Parathyroid adenoma (tissue), 2 donors: ENCODE measurements at regions not wholly inside any gene's neighbourhood (a gene's known extent, or its start where the extent isn't known, plus 50 kb on each side); places are given as distances from the start of the nearest gene placed in this dataset.

ENCODE experiments used
- H2AFZ ChIP-seq: fragments of 300-600 bp; sonication (generic); one replicate; pipeline ENCODE4 v1.7.0; 2017; ENCODE audit warnings: antibody characterized with exemption, mild to moderate bottlenecking
- H3K27ac ChIP-seq: fragments of 300-600 bp; sonication (generic); one replicate; pipeline ENCODE4 v1.7.0; 2017
- H3K27me3 ChIP-seq: fragments of 300-600 bp; sonication (generic); one replicate; pipeline ENCODE4 v1.7.0; 2017; ENCODE audit warnings: low read length; ENCODE audit not compliant: control insufficient read depth, insufficient read depth
- H3K36me3 ChIP-seq: fragments of 300-600 bp; sonication (generic); one replicate; pipeline ENCODE4 v1.7.0; 2017; ENCODE audit warnings: low read length; ENCODE audit not compliant: control insufficient read depth, insufficient read depth
- H3K4me1 ChIP-seq: fragments of 300-600 bp; sonication (generic); one replicate; pipeline ENCODE4 v1.7.0; 2017; ENCODE audit warnings: control low read depth
- H3K4me2 ChIP-seq: fragments of 300-600 bp; sonication (generic); one replicate; pipeline ENCODE4 v1.7.0; 2017; ENCODE audit warnings: low read length
- H3K4me3 ChIP-seq: fragments of 300-600 bp; sonication (generic); one replicate; pipeline ENCODE4 v1.7.0; 2017; ENCODE audit warnings: low read depth, low read length
- H3K79me2 ChIP-seq: fragments of 300-600 bp; sonication (generic); one replicate; pipeline ENCODE4 v1.7.0; 2017; ENCODE audit warnings: control low read depth
- H3K9ac ChIP-seq: fragments of 300-600 bp; sonication (generic); one replicate; pipeline ENCODE4 v1.7.0; 2017; ENCODE audit warnings: mild to moderate bottlenecking
- H3K9me3 ChIP-seq: fragments of 300-600 bp; sonication (generic); one replicate; pipeline ENCODE4 v1.7.0; 2017; ENCODE audit warnings: low read length; ENCODE audit not compliant: control insufficient read depth
- TF ChIP-seq, protein P1 (sequence below): fragments of 300-600 bp; sonication (generic); IDR thresholded peaks from one replicate; pipeline ENCODE4 v1.7.0; 2017; ENCODE audit warnings: antibody characterized with exemption, mild to moderate bottlenecking
- donor health status: primary hyperparathyroidism.

DNA sequence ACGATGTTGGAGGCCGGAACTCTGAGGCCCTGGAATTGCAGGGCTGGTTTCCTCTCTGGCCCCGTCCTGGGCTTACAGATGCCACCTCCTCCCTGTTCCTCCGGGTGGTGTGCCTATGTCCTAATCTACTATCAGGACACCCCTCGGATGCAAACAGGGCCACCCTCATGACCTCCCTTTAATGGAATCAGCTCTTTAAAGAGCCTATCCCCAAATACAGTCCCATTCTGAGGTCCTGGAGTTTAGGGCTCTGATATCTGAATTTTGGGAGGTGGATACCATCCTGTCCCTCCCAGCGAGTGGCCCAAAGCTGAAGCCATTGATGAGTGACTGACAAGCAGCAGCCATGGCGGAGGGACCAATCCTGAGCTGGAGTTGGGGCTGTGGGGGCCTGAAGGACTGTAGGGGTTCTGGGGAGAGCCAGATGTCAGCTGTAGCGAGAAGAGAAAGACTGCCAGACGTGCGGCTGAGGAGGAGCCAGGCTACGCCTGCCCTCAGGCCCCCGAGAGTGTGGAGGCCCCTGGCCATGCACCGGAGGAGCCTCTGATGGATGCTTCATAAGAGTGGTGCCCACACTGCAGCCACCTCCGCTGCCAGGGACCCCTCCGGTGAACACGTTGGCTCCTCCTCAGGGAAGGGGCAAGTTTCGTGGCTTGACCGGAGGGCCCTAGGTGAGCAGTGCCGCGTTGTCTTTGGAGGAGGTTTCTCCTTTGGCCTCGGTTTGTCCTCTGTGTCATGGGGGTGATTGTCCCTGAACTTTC lies 100.2 kb downstream of the KIF26A start:
- no peak overlapping the region for H2AFZ ChIP-seq
- H3K79me2 ChIP-seq, result no peaks in the 10 kb centered on the region
- H3K4me3 ChIP-seq, result no peak overlapping the region
- no peaks in the 10 kb centered on the region for H3K4me1 ChIP-seq
- H3K27me3 ChIP-seq, result no peaks in the 10 kb centered on the region
- H3K9ac ChIP-seq, result no peak overlapping the region
- no peaks in the 10 kb centered on the region for H3K9me3 ChIP-seq
- TF ChIP-seq, protein P1, sequence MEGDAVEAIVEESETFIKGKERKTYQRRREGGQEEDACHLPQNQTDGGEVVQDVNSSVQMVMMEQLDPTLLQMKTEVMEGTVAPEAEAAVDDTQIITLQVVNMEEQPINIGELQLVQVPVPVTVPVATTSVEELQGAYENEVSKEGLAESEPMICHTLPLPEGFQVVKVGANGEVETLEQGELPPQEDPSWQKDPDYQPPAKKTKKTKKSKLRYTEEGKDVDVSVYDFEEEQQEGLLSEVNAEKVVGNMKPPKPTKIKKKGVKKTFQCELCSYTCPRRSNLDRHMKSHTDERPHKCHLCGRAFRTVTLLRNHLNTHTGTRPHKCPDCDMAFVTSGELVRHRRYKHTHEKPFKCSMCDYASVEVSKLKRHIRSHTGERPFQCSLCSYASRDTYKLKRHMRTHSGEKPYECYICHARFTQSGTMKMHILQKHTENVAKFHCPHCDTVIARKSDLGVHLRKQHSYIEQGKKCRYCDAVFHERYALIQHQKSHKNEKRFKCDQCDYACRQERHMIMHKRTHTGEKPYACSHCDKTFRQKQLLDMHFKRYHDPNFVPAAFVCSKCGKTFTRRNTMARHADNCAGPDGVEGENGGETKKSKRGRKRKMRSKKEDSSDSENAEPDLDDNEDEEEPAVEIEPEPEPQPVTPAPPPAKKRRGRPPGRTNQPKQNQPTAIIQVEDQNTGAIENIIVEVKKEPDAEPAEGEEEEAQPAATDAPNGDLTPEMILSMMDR, result no peak
- no peak overlapping the region for H3K27ac ChIP-seq
- H3K36me3 ChIP-seq, result no peaks in the 10 kb centered on the region
- no peak overlapping the region for H3K4me2 ChIP-seq

GRCh38 chr14:104239185-104239775 lies 100.9 kb downstream of the KIF26A start:
- TF ChIP-seq, protein P1, result no peak
- Histone ChIP-seq H2AFZ (no peak overlapping the region), H3K27ac (no peak overlapping the region), H3K4me1 (no peaks in the 10 kb centered on the region), H3K9me3 (no peaks in the 10 kb centered on the region), H3K4me2 (no peak overlapping the region), H3K36me3 (no peaks in the 10 kb centered on the region), H3K27me3 (no peaks in the 10 kb centered on the region), H3K79me2 (no peaks in the 10 kb centered on the region), H3K9ac (no peak overlapping the region), H3K4me3 (no peak overlapping the region)

DNA sequence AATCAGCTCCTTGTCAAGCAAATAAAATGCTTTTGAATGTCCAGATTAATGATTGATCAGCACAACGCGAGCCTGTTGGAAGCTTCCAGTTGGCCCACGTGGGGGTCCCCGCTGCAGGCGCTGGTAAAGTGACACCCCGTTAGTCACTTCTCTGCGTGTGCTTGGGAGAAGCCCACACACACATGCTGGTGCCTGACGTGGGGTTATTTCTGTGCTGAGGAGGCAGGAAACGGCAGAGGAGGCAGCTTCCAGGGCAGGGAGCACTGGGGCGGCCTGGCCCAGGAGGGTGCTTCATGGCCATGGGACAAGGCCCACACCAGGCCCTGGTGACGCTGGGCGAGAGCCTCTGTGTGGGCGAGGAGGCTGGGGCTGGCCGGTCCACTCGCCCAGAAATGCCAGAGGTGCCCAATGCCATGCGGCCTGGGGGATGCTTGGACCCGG lies 101.5 kb downstream of the KIF26A start:
- no peak overlapping the region for H3K4me3 ChIP-seq
- H3K9me3 ChIP-seq, result no peaks in the 10 kb centered on the region
- no peaks in the 10 kb centered on the region for H3K79me2 ChIP-seq
- no peaks in the 10 kb centered on the region for H3K4me1 ChIP-seq
- H3K27ac ChIP-seq, result no peak overlapping the region
- H3K36me3 ChIP-seq, result no peaks in the 10 kb centered on the region
- H2AFZ ChIP-seq, result no peak overlapping the region
- no peak overlapping the region for H3K4me2 ChIP-seq
- H3K9ac ChIP-seq, result no peak overlapping the region
- TF ChIP-seq, protein P1, result no peak
- H3K27me3 ChIP-seq, result no peaks in the 10 kb centered on the region

- no peak overlapping the region for H3K27ac ChIP-seq
- no peak overlapping the region for H3K4me3 ChIP-seq
- no peaks in the 10 kb centered on the region for H3K4me1 ChIP-seq
- TF ChIP-seq, protein P1, result no peak
- H3K9me3 ChIP-seq, result no peaks in the 10 kb centered on the region
- no peaks in the 10 kb centered on the region for H3K27me3 ChIP-seq
- H3K4me2 ChIP-seq, result no peak overlapping the region
- no peak overlapping the region for H2AFZ ChIP-seq
- no peak overlapping the region for H3K9ac ChIP-seq
- no peaks in the 10 kb centered on the region for H3K36me3 ChIP-seq
- H3K79me2 ChIP-seq, result no peaks in the 10 kb centered on the region
These were observed 102.2 kb downstream of the KIF26A start for GRCh38 chr14:104240434-104241157.
